ES-I3 (cell line): ENCODE measurements at regions not wholly inside any gene's neighbourhood (a gene's known extent, or its start where the extent isn't known, plus 50 kb on each side); places are given as distances from the start of the nearest gene placed in this dataset.
"Not testable (repeated sequence)": the region's sequence is repeated elsewhere in the genome, so short reads cannot be mapped to it uniquely, and the experiment has no call there.

Experiments
- H3K36me3 ChIP-seq: 2 replicates; pipeline ENCODE4 v1.6.1; 2013; ENCODE audit warnings: mild to moderate bottlenecking, low read length, control low read depth, moderate library complexity; ENCODE audit not compliant: insufficient read depth
- H3K4me1 ChIP-seq: 2 replicates; pipeline ENCODE4 v1.6.1; 2013; ENCODE audit warnings: mild to moderate bottlenecking, control low read depth, low read length; ENCODE audit not compliant: insufficient read depth
- H3K9ac ChIP-seq: 2 replicates; pipeline ENCODE4 v1.6.1; 2013; ENCODE audit warnings: low read depth, mild to moderate bottlenecking, low read length, moderate library complexity
- H3K9me3 ChIP-seq: 2 replicates; pipeline ENCODE4 v1.6.1; 2013; ENCODE audit warnings: mild to moderate bottlenecking, low read length, moderate library complexity; ENCODE audit not compliant: control insufficient read depth, insufficient read depth

- H3K4me1 ChIP-seq: no peaks in the 10 kb centered on the region
- no peaks in the 10 kb centered on the region for H3K9me3 ChIP-seq
- no peak overlapping the region for H3K9ac ChIP-seq
- no peaks in the 10 kb centered on the region for H3K36me3 ChIP-seq
These were observed 87.3 kb upstream of the OSTN start for GRCh38 chr3:191111722-191112121.

DNA sequence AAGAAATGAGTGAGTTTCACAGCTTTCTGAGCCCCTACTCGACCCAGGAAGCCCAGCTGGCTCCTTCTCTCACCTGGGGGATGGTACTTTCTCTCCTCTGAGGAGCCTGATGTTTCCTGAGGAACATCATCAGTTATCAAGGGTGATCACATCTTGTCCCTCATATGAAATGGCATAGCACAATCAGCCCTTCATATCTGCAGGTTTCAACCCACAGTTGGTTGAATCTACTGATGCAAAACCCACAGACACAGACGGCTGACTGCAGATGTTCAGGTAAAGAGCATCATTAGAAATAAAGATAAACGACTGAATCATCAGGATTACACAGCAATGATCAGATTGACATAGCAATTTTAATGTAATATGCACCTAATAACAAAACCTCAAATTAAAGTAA is 93.6 kb upstream of the OSTN start:
- Histone ChIP-seq H3K9ac (no peak overlapping the region), H3K36me3 (no peaks in the 10 kb centered on the region), H3K9me3 (no peaks in the 10 kb centered on the region), H3K4me1 (no peaks in the 10 kb centered on the region)

DNA sequence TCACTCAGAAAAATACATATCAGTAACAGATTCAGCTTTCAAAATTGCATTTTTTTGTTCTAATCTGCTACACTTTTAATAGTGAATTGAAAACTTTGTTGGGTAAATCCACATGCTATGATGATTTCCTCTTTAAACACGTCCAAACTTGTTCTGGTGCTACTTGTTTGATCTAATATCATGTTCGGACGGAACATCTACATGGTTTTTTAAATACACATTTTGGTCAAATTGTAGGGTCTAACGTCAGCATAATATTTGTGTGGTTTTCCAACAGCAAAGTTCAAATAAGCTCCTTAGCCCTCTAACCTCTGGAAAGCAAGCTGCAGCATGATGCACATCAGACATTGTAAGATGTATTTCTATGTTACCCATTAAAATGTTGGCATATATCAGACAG is 98.5 kb upstream of the OSTN start:
- Histone ChIP-seq H3K36me3 (no peaks in the 10 kb centered on the region), H3K9ac (no peak overlapping the region), H3K9me3 (no peaks in the 10 kb centered on the region), H3K4me1 (no peaks in the 10 kb centered on the region)

DNA sequence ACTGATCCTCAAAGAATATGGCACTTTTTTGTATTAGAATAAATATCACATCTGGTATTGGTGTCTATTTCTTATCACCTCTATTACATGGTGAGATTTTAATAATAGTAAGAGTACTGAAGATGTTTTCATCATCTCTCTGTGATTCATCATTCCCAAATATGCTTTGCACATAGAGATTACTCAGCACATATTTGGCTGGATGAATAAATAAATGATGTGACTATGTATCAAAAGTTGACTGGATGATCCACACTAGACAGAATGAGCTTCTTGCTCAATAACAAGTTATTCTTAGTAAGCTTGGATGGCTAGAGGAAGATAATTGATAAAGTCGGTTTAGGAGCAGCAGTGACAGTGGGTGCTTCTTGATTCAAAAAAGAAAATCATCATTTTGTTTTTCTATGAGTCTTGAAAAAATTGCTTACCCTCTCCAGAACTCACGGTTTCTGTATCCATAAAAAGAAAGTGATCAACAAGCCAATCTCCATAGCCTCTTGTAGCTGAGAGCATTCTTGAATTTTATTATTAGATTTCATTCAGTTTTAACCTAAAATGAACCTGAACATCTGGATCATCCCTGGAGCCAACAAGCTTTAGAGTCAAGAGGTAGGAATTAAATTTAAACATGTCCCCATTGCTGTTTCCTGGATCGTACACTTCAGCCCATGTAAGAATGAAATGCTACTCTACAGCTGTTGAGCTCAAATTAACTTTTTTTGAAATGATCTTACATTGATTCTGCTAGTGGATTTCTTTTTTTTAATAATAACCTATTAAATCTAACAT is 104.8 kb upstream of the OSTN start:
- Histone ChIP-seq H3K9me3 (no peaks in the 10 kb centered on the region), H3K9ac (no peak overlapping the region), H3K4me1 (no peaks in the 10 kb centered on the region), H3K36me3 (no peaks in the 10 kb centered on the region)

GRCh38 chr3:191087391-191087790 is 111.7 kb upstream of the OSTN start:
- Histone ChIP-seq H3K9ac (no peak overlapping the region), H3K9me3 (no peaks in the 10 kb centered on the region), H3K4me1 (no peaks in the 10 kb centered on the region), H3K36me3 (no peaks in the 10 kb centered on the region)

DNA sequence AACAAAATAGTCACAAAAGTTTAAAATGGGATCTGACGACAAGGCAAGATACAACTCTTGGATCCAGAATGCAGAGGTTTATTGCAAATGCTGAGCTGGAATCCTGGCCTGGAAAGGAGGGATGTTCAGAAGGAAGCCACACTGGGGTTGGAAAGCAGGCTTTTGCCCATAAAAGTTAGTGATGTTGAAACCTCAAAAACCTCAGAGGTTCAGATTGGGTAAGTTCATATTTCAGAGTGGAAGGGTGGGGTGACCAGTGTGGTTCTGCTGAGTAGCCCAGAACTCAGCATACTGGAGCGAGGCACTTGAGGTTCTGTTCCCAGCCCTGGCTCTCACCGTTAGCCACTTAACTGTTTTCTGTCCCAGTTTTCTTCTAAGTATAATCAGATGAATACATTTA is 114.0 kb upstream of the OSTN start:
- Histone ChIP-seq H3K9me3 (no peaks in the 10 kb centered on the region), H3K4me1 (no peaks in the 10 kb centered on the region), H3K36me3 (no peaks in the 10 kb centered on the region), H3K9ac (no peak overlapping the region)

GRCh38 chr3:191078913-191079312 is 120.1 kb upstream of the OSTN start:
- not testable (repeated sequence) for H3K36me3 ChIP-seq, H3K9ac ChIP-seq, H3K9me3 ChIP-seq, H3K4me1 ChIP-seq

- no peaks in the 10 kb centered on the region for H3K4me1 ChIP-seq
- H3K9me3 ChIP-seq: no peaks in the 10 kb centered on the region
- no peak overlapping the region for H3K9ac ChIP-seq
- H3K36me3 ChIP-seq: no peaks in the 10 kb centered on the region
These were observed 122.0 kb upstream of the OSTN start for GRCh38 chr3:191076903-191077552.

DNA sequence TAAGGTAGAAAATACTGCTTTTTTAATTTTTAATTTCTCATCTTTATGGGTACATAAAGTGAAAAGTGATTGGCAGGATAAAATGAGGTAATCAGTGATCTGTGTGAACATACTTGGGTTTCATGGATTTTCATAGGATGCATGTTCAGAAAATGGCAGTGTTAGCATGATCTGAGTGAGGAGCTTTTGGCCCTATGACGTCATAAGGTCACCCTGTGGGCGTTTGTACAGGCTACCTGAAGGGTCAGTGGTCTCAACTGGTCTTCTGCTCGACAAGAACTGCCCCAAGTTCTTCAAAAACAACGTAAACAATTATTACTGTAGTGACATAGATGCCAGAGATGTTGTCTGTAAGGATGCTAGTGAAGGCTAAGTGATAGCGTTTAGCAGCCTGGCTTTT is 124.5 kb upstream of the OSTN start:
- no peak overlapping the region for H3K9ac ChIP-seq
- H3K36me3 ChIP-seq: no peaks in the 10 kb centered on the region
- H3K9me3 ChIP-seq: no peaks in the 10 kb centered on the region
- no peaks in the 10 kb centered on the region for H3K4me1 ChIP-seq

GRCh38 chr3:191070762-191071403 is 128.2 kb upstream of the OSTN start:
- Histone ChIP-seq H3K9ac (no peak overlapping the region), H3K4me1 (no peaks in the 10 kb centered on the region), H3K36me3 (no peaks in the 10 kb centered on the region), H3K9me3 (no peaks in the 10 kb centered on the region)

GRCh38 chr3:191070201-191070600 is 128.8 kb upstream of the OSTN start:
- no peaks in the 10 kb centered on the region for H3K4me1 ChIP-seq
- no peaks in the 10 kb centered on the region for H3K9me3 ChIP-seq
- no peak overlapping the region for H3K9ac ChIP-seq
- no peaks in the 10 kb centered on the region for H3K36me3 ChIP-seq

DNA sequence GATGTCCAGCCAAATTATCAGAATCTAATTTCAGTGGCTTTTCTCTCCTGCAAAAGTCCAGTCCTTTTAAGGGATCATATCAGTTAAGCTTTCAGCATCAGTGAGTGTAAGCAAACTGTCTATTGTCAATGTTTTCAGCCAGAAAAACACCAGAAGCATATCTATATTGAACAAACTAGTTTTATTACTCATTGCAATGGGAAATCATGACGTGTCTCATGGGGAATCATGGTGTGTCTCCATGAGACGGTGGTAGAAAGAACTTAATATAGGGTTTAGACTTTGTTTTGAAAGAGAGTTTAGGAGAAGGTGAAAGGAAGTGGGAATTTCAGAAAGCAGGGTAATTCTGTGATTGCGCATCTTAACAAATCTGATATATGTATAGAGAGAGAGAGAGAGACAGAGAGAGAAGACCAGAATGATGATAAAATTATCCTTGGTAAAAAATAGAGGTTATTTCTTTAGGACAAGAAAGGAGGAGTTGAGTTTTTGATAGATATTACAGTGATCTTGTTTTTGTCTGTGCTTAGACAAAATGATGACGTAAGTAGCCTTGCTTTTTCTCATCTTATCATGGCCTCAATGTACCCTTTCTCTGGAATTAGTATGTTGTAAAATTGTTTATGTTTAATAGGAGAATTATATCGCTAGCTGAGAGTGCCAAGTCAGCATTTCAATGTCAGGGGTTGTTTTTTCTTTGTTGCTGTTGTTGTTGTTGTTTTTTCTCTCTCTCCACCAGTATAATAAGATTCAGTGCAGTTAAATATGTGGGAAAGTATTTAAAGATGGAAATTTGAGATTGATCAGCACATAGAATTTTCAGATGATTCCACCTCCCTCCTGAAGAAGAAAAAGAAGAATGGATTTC is 129.9 kb upstream of the OSTN start:
- H3K9me3 ChIP-seq: no peaks in the 10 kb centered on the region
- H3K4me1 ChIP-seq: no peaks in the 10 kb centered on the region
- no peaks in the 10 kb centered on the region for H3K36me3 ChIP-seq
- no peak overlapping the region for H3K9ac ChIP-seq

GRCh38 chr3:191066669-191067068 is 132.4 kb upstream of the OSTN start:
- H3K36me3 ChIP-seq: no peaks in the 10 kb centered on the region
- H3K9ac ChIP-seq: no peak overlapping the region
- no peaks in the 10 kb centered on the region; the same call in 1 of the 2 replicates for H3K9me3 ChIP-seq
- no peaks in the 10 kb centered on the region for H3K4me1 ChIP-seq

DNA sequence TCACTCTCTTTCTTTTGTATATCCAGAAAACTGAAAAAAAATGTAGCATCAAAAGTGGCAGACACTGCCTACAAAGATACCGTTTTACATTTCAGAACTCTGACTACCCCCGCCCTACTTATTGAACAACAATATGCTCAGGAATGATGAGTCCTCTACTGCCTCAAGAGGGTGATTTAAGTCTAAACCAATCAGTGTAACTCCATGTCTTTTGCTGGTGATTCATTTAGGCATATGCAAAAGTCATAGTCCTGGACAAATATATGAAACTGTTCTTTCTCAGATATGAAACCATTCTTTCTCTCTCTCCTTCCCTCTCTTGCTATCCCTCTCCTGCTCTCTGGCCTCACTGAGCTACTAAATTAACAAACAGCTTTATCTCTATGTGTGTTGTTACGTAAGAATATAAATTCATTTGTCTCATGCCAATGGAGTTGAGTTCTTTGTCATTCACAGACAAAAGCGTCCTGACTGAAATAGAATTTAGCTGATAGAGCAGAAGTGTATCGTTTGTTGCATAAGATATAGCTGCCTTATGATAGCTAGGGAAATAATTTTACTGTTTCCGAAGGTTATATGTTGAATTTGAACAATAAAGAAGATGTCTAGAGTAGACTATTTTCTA is 133.7 kb upstream of the OSTN start:
- Histone ChIP-seq H3K9ac (no peak overlapping the region), H3K36me3 (no peaks in the 10 kb centered on the region), H3K4me1 (no peaks in the 10 kb centered on the region), H3K9me3 (no peaks in the 10 kb centered on the region; the same call in 1 of the 2 replicates)
